Activated naive CD4-positive, alpha-beta T cell treated with anti-CD3 and anti-CD28 coated beads, Interleukin-2, amount 10 ng/mL, durations not matched to agents 7 days and 5 days (primary cell): ENCODE measurements at regions not wholly inside any gene's neighbourhood (a gene's known extent, or its start where the extent isn't known, plus 50 kb on each side); places are given as distances from the start of the nearest gene placed in this dataset.

Source experiments
- CTCF ChIA-PET: fragments of 350-600 bp; sonication (Branson Sonifier 250); formaldehyde crosslinking; loops from one replicate; lab custom pipeline; 2021; ENCODE audit warnings: antibody characterized with exemption; lab: Charles Lee
- DNase-seq: peaks from one replicate; pipeline ENCODE4 v3.0.0-alpha.2; 2020
- H3K27ac Mint-ChIP-seq: one replicate; pipeline ENCODE4 v1.8.0; 2021; ENCODE audit warnings: mild to moderate bottlenecking, moderate library complexity, mixed read lengths
- H3K27me3 Mint-ChIP-seq: one replicate; pipeline ENCODE4 v1.8.0; 2021; ENCODE audit warnings: mild to moderate bottlenecking, mixed read lengths
- H3K36me3 Mint-ChIP-seq: one replicate; pipeline ENCODE4 v1.8.0; 2021; ENCODE audit warnings: mixed read lengths
- H3K4me1 Mint-ChIP-seq: one replicate; pipeline ENCODE4 v1.8.0; 2021; ENCODE audit warnings: mixed read lengths
- H3K4me3 Mint-ChIP-seq: one replicate; pipeline ENCODE4 v1.8.0; 2021; ENCODE audit warnings: mild to moderate bottlenecking, moderate library complexity, mixed read lengths
- H3K9me3 Mint-ChIP-seq: one replicate; pipeline ENCODE4 v1.8.0; 2021; ENCODE audit warnings: mixed read lengths

DNA sequence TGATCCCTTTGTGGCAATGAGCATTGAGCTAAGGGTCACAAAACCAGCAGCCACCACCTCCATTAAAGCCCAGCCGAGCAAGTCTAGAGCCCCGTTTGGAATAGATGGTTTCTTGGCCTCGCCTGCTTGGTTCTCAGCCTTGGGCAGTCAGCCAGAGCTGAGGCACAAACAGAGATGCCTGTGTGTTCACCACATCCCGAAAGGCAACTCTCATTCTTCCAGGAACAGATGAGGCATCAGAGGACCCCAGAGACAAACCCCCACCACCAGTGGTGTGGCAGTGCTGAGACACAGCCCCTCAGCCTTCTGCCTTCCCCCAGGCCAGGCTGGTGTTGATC lies 203.3 kb upstream of the ZMIZ1 start:
- DNase-seq: no peak
- Mint-ChIP-seq H3K36me3 (no peaks in the 10 kb centered on the region), H3K27ac (no peak overlapping the region), H3K4me3 (no peak overlapping the region), H3K4me1 (no peaks in the 10 kb centered on the region), H3K27me3 (peaks cover 17% of the 10 kb centered on the region), H3K9me3 (no peaks in the 10 kb centered on the region)
- CTCF ChIA-PET: no interaction called here

DNA sequence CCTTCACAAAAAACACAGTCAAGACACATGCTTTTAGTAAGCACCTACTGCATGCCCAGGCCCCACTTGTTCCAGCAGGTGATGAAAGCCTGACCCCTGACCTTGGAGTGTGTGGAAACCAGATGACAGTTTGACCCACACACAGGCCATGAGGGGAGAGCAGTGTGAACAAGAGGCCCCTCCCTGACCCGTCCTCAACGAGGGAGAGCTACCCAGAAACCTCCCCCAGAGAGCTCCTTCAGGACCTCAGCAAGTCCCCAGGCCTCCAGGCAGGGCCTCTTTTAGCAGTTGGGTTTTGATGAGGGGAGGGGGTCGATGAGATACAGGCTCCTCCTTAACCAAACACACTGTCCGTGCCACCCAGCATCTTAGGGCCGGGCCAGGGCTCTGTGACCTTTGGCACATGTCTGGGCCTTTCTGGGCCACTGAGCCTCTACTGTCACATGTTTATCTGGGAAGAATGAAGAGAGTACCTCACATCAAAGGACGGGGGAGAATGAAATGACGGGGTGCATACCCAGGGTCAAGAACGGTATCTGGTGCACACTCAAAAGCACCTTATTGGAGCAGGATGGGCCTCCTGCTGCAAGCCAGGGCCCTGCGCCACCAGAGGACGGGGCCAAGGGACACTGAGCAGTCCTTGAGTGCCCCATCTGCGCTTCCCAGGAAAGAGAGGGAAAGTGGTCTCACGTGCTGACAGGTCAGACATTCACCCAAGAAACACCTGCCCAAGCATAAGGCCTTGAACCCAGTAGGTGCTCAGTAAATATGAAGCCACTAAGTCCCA lies 202.6 kb upstream of the ZMIZ1 start:
- Mint-ChIP-seq H3K4me3 (no peak overlapping the region), H3K9me3 (no peaks in the 10 kb centered on the region), H3K27me3 (peaks cover 20% of the 10 kb centered on the region), H3K4me1 (no peaks in the 10 kb centered on the region), H3K36me3 (no peaks in the 10 kb centered on the region), H3K27ac (no peak overlapping the region)
- no peak for DNase-seq
- CTCF ChIA-PET: no interaction called here

DNA sequence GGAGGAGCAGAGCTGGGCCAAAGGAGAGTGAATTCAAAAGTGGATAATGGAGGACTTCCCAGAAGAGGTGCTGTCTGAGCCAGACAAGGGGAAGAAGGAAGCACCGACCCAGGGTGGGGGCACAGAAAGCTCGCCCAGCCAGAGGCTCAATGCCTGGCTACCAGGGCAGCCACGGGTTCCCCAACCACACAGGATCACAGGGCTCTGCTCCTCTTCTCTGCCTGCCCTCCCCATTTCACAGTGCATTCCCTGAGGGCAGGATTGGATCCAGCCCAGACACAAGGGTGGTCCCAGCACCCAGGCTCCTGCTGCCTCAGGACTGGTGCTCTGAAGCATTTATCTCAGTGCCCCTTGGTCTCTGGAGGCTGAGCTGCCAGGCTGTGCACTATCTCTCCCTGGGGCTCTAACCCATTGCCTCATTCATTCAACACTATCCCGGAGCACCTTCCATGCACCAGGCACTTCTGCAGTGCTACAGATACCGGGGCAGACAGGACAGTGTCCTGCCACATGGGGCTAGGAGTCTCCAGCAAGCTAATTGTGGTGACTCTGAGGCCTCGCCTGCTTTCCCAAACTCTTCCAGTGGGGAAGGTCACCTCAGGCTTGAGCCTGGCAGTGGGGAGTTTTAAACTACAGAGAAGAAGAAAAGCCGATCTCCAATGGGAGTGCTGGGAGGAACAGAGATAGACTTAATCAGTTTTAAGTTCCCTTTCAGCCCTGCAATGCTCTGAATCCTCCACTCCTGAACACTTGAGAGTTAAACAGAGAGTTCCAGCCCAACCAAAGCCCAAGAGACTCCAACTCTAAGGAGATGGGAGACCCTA lies 201.8 kb upstream of the ZMIZ1 start:
- Mint-ChIP-seq H3K4me3 (no peak overlapping the region), H3K9me3 (no peaks in the 10 kb centered on the region), H3K27me3 (peaks cover 28% of the 10 kb centered on the region), H3K4me1 (no peaks in the 10 kb centered on the region), H3K27ac (no peak overlapping the region), H3K36me3 (no peaks in the 10 kb centered on the region)
- CTCF ChIA-PET: no interaction called here
- no peak for DNase-seq

DNA sequence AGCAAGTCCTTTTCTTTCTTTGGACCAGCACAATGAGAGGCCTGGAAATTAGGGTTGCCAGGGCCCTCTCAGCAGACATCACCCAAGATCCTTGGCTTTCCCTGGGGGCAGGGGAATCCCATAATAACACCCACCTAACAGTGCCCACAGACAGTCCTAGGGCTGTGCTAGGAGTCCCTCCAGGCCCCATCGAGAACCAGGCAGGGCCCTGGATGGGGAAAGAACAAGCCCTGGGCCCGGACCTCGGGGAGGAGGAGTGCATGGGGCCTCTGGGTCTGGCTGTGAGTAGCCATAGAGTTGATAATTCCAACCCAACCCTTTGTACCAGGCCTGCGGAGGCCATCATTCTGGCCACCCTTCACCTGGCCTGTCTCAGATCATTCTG lies 201.2 kb upstream of the ZMIZ1 start:
- H3K9me3 Mint-ChIP-seq: no peaks in the 10 kb centered on the region
- H3K4me1 Mint-ChIP-seq: no peaks in the 10 kb centered on the region
- no peak for DNase-seq
- H3K27me3 Mint-ChIP-seq: peaks cover 30% of the 10 kb centered on the region
- no peak overlapping the region for H3K4me3 Mint-ChIP-seq
- CTCF ChIA-PET: no interaction called here
- H3K27ac Mint-ChIP-seq: no peak overlapping the region
- no peaks in the 10 kb centered on the region for H3K36me3 Mint-ChIP-seq

DNA sequence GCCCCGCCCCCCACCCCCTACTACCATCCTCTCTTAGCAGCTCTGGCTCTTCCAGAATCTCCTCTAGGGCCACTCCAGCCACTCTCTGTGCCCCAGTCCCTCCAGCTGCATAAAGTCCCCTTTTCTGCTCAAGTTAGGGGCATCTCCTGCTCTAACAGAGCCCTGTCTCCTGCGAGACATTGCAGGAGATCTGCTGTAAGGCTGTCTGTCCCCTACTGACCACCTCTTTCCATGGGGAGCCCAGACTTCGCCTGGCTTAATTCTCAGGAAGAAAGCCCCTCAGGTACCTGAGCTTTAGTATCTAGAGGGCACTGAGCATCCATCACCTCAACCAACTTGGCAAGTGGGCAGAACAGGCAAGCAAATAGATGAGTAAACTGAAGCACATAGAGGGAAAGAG lies 200.7 kb upstream of the ZMIZ1 start:
- no peak overlapping the region for H3K4me3 Mint-ChIP-seq
- no peaks in the 10 kb centered on the region for H3K4me1 Mint-ChIP-seq
- H3K36me3 Mint-ChIP-seq: no peaks in the 10 kb centered on the region
- no peaks in the 10 kb centered on the region for H3K9me3 Mint-ChIP-seq
- no peak for DNase-seq
- H3K27me3 Mint-ChIP-seq: peaks cover 30% of the 10 kb centered on the region
- H3K27ac Mint-ChIP-seq: no peak overlapping the region
- CTCF ChIA-PET: no interaction called here

DNA sequence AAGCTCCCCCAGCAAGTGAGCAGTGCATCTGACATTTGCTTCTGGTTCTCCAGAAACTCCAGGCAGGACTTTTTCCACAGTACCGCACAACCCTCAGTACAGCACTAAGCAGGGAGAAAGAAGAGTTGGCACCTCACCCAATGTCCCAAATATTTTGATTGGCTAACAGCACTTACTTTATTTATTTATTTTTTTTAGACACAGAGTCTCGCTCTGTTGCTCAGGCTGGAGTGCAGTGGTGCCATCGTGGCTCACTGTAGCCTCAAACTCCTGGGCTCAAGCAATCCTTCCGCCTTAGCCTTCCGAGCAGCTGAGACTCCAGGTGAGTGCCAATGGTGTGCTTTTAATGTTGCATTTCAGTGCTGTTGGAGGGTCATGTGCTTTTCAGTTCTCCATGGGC lies 200.3 kb upstream of the ZMIZ1 start:
- peaks cover 30% of the 10 kb centered on the region for H3K27me3 Mint-ChIP-seq
- CTCF ChIA-PET: no interaction called here
- H3K9me3 Mint-ChIP-seq: no peaks in the 10 kb centered on the region
- no peaks in the 10 kb centered on the region for H3K4me1 Mint-ChIP-seq
- no peak for DNase-seq
- no peak overlapping the region for H3K27ac Mint-ChIP-seq
- no peaks in the 10 kb centered on the region for H3K36me3 Mint-ChIP-seq
- no peak overlapping the region for H3K4me3 Mint-ChIP-seq

DNA sequence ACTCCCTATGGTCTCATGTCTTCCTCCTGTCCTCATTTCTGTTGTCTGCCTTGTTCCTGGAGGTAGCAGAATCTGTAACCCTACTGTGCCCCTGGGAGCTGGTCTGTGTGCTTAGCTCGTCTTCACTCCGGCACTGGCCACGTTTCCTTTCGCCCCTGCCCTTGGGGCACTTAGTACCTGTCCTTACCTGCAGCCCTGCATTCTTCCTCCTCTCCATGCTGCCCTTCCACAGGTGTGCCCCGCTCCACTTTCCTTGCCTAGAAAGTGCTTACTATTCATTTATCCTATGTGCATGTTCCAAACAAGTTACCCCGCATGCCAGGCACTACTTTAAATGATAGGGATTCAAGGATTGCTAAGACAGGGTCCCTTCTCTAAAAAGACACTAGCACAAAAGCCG lies 199.9 kb upstream of the ZMIZ1 start:
- CTCF ChIA-PET: no interaction called here
- H3K4me1 Mint-ChIP-seq: no peaks in the 10 kb centered on the region
- peaks cover 31% of the 10 kb centered on the region for H3K27me3 Mint-ChIP-seq
- no peaks in the 10 kb centered on the region for H3K36me3 Mint-ChIP-seq
- H3K9me3 Mint-ChIP-seq: no peaks in the 10 kb centered on the region
- H3K4me3 Mint-ChIP-seq: no peak overlapping the region
- no peak for DNase-seq
- H3K27ac Mint-ChIP-seq: no peak overlapping the region

DNA sequence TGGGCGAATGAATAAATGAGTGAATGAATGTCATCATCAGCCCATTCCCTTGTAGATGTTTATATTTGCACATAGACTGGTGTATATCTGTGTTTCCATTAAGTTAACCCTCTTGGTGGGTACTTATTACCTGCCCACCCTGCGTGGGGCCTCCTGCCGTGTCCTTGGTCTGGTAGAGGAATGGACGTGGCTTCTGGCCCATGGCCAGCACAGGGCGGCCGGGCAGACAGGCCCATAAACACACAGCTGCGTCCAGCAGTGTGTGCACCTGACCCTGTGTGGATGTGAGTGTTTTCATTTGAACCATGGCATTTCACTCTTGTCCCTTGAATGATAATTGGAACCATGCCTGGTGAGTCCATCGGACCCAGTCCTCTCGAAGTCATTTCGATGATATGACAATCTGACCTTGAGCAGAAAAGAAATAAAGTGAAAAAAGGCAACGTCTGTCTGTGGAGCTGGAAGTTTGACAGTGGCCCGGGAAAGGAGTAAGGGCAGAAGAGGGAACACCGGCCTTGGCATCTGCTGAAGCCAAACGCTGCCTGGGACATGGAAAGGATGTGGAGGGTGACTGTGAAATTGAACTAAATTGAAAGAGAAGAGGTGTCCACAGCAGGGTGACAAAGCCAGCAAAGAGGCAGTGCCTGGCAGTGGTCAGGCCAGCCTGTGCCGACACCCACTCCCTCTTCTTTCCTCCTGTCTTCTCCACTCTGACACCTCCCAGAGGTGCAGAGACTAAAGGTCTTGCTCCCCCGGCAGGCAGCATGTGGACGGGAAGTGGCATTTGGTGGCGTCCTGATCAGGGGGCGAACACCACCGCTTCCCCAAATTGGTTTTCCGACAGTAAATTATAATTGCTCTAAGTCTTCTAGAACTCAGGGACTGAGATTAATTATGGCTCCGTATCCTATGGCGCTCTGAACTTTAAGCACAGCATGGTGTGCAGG lies 199.0 kb upstream of the ZMIZ1 start:
- no peaks in the 10 kb centered on the region for H3K36me3 Mint-ChIP-seq
- DNase-seq: no peak
- peaks cover 35% of the 10 kb centered on the region for H3K27me3 Mint-ChIP-seq
- no peak overlapping the region for H3K4me3 Mint-ChIP-seq
- H3K4me1 Mint-ChIP-seq: no peaks in the 10 kb centered on the region
- CTCF ChIA-PET: no interaction called here
- no peaks in the 10 kb centered on the region for H3K9me3 Mint-ChIP-seq
- no peak overlapping the region for H3K27ac Mint-ChIP-seq

DNA sequence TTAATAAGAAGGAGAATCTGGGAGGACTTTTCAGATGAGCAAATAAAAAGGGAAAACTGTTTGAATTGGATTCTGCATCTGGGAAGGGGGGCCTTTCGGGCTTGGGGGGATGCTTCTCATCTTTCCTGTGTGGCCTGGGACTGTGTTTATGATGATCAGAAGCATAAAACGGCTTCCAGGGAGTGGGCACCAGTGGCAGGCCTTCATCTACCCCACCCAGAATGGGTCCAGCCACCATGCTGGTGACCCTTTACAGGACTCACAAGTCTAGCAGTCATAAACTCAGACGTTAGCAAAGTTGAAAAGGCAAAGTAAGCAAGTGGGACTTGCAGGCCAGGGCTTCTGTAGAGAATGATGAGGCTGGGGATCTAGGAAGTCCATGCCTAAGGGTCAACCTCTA lies 198.3 kb upstream of the ZMIZ1 start:
- peaks cover 40% of the 10 kb centered on the region for H3K27me3 Mint-ChIP-seq
- no peak overlapping the region for H3K4me3 Mint-ChIP-seq
- H3K27ac Mint-ChIP-seq: no peak overlapping the region
- DNase-seq: no peak
- no peaks in the 10 kb centered on the region for H3K36me3 Mint-ChIP-seq
- H3K4me1 Mint-ChIP-seq: no peaks in the 10 kb centered on the region
- no peaks in the 10 kb centered on the region for H3K9me3 Mint-ChIP-seq
- CTCF ChIA-PET: no interaction called here

DNA sequence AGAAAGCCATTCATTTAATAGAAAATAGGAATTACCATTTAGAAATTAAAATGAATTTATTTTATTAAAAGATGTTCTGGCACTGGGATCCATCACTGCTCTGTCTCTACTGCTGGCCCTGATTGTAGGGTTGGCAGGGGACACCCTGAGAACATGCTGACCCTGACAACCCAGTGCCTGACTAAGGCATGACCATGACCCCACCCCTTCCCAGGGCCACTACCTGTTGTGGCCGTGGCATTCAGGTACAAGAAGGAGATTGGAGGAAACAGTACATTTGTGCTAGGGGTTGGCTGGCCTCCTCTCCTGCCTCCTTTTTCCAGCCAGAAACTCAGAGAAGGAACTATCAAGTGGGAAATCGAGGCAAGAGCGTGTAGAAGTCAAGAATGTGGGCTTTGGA lies 197.0 kb upstream of the ZMIZ1 start:
- CTCF ChIA-PET: no interaction called here
- H3K4me3 Mint-ChIP-seq: no peak overlapping the region
- no peak overlapping the region for H3K27ac Mint-ChIP-seq
- H3K27me3 Mint-ChIP-seq: peaks cover 40% of the 10 kb centered on the region
- no peaks in the 10 kb centered on the region for H3K4me1 Mint-ChIP-seq
- H3K9me3 Mint-ChIP-seq: no peaks in the 10 kb centered on the region
- DNase-seq: no peak
- no peaks in the 10 kb centered on the region for H3K36me3 Mint-ChIP-seq

DNA sequence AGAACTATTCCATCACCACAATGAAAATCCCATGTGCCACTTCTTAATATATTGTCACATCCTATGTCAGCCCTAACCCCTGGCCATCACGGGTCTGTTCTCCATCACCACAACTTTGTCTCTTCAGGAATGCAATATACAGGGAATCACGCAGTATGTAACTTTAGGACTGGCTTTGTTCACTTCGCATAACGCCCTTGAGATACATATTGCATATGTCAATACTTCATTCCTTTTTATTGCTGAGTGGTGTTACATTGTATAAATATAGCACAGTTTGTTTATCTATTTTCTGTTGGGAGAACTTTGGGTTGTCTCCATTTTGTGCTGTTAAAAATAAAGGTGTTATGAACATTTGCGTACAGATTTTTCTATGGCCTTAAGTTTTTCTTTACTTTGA lies 195.4 kb upstream of the ZMIZ1 start:
- no peaks in the 10 kb centered on the region for H3K9me3 Mint-ChIP-seq
- no peaks in the 10 kb centered on the region for H3K4me1 Mint-ChIP-seq
- CTCF ChIA-PET: no interaction called here
- peaks cover 33% of the 10 kb centered on the region for H3K27me3 Mint-ChIP-seq
- no peak overlapping the region for H3K27ac Mint-ChIP-seq
- no peak for DNase-seq
- H3K4me3 Mint-ChIP-seq: no peak overlapping the region
- no peaks in the 10 kb centered on the region for H3K36me3 Mint-ChIP-seq

DNA sequence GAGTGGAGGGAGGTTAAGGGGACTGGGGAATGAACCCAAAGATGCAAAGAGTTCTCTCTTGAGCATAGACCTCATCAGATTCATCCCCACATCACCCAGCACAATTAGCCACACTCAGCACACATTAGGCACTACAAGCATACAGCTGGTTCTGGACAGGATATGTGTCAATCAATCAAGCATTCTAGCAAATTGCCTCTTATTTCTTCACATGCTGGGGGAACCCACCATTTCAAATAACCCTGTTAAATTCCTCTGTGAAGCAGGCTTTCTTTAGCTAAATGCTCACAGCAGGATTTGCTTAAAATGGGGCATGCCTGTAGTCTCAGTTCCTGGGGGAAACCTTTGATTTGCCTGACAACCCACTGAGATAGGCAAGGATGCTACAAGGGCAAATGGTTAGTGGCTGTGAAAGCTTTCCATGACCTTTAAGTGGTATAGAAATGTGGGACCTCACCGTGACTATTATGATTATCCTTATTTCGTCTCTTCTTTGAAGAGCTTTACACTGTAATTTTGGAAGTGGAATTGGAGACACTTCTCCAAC lies 193.4 kb upstream of the ZMIZ1 start:
- peaks cover 24% of the 10 kb centered on the region for H3K27me3 Mint-ChIP-seq
- CTCF ChIA-PET: interaction anchor here (1.2 kb wide), 1 partner anchor 319 kb away, joined by 3 read pairs; no protein-coding TSS in a partner anchor
- no peaks in the 10 kb centered on the region for H3K36me3 Mint-ChIP-seq
- H3K4me1 Mint-ChIP-seq: no peaks in the 10 kb centered on the region
- no peak for DNase-seq
- H3K9me3 Mint-ChIP-seq: peaks cover 5% of the 10 kb centered on the region
- no peak overlapping the region for H3K27ac Mint-ChIP-seq
- no peak overlapping the region for H3K4me3 Mint-ChIP-seq

DNA sequence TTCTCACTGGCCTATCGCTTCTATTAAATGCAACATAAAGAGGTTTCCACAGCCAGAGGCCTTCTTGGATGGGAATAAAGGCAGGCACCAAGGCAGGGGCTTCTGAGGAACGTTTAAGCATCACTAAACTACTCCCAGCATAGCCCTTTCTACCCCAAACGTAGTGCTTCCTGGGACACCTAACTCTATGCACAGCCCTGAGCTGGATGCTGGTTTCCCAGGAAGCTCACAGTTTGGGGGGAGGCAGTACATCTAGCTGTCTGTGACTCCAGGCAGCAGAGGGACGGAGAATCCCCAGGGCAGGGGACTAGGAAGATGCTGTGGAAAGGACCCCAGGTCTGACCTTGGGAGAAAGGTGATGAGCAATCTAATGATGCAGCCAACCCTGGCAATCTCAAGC lies 192.8 kb upstream of the ZMIZ1 start:
- Mint-ChIP-seq H3K4me1 (no peaks in the 10 kb centered on the region), H3K9me3 (peaks cover 5% of the 10 kb centered on the region), H3K27me3 (peaks cover 22% of the 10 kb centered on the region), H3K4me3 (no peak overlapping the region), H3K27ac (no peak overlapping the region), H3K36me3 (no peaks in the 10 kb centered on the region)
- no peak for DNase-seq
- CTCF ChIA-PET: interaction anchor here (1.2 kb wide), 1 partner anchor 318 kb away, joined by 3 read pairs; no protein-coding TSS in a partner anchor

DNA sequence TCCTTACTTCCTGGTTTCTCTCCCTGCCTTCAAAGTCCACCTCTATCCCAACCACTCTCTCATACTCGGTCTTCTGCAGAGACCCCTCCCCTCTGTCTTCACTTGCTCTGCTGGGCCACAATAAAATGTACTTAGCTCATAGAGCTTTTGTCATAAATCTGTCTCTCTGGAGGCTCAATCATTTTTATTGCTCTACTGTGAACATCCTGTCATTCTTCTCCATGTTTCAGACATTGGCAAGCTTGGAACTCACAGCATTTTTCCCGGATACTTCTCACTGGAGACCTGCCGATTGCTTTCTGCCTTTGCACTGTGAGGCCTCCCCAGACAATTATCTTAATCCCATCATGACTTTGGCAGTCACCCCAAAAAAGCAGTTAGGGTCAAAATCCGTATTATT lies 192.3 kb upstream of the ZMIZ1 start:
- Mint-ChIP-seq H3K9me3 (peaks cover 5% of the 10 kb centered on the region), H3K27me3 (peaks cover 16% of the 10 kb centered on the region), H3K4me3 (no peak overlapping the region), H3K4me1 (no peaks in the 10 kb centered on the region), H3K27ac (no peak overlapping the region), H3K36me3 (no peaks in the 10 kb centered on the region)
- no peak for DNase-seq
- CTCF ChIA-PET: interaction anchor here (1.2 kb wide), 1 partner anchor 318 kb away, joined by 3 read pairs; no protein-coding TSS in a partner anchor
